Upper lobe of left lung (tissue), 4 donors: ENCODE measurements at regions not wholly inside any gene's neighbourhood (a gene's known extent, or its start where the extent isn't known, plus 50 kb on each side); places are given as distances from the start of the nearest gene placed in this dataset.

ENCODE experiments used
- CTCF ChIP-seq, 6 experiments: fragments of 450-650 bp in 4 of 6; fragments of 200-600 bp in 2 of 6; sonication (generic) in 2 of 6; IDR thresholded peaks; one replicate each; pipeline ENCODE4 v1.5.1; 2016 to 2019; ENCODE audit warnings: antibody characterized with exemption in 6 of 6
- POLR2AphosphoS5 ChIP-seq, 2 donors: sonication (generic); formaldehyde crosslinking; IDR thresholded peaks; one replicate each; pipeline ENCODE4 v1.5.1; 2017; ENCODE audit warnings: antibody characterized with exemption in 2 of 2

GRCh38 chr5:118236108-118236849 lies 752.1 kb downstream of the DTWD2 start:
- no peak for TF ChIP-seq CTCF (IDR thresholded peaks at IDR 0.05)
- TF ChIP-seq POLR2AphosphoS5 (IDR thresholded peaks at IDR 0.05), result no peak
